H1 (cell line): ENCODE measurements at regions not wholly inside any gene's neighbourhood (a gene's known extent, or its start where the extent isn't known, plus 50 kb on each side); places are given as distances from the start of the nearest gene placed in this dataset.

Source experiments
- CTCF ChIA-PET: fragments of 300-600 bp; sonication (Branson Sonifier 250); formaldehyde crosslinking; loops from one replicate; lab custom pipeline; 2021; ENCODE audit not compliant: partially characterized antibody; lab: Charles Lee
- POLR2A ChIA-PET: fragments of 300-600 bp; sonication (Branson Sonifier 250); formaldehyde crosslinking; loops from one replicate; lab custom pipeline; 2021; ENCODE audit warnings: inconsistent platforms; ENCODE audit not compliant: partially characterized antibody; lab: Charles Lee
- DNase-seq, 2 experiments: peaks; one replicate each; pipeline versions ENCODE4 v3.0.0 to v3.0.0-alpha.2; 2010 to 2022; ENCODE audit warnings: low spot score in 2 of 2, low read depth in 1 of 2, mixed read lengths in 1 of 2
- FAIRE-seq: peaks from 2 replicates; lab custom pipeline; 2011; peaks lifted over from hg19 to GRCh38; lab: Jason Lieb, UNC
- H2AFZ ChIP-seq: 2 replicates; pipeline ENCODE4 v1.8.1; 2012; ENCODE audit warnings: low read length, inconsistent platforms
- H2AK5ac ChIP-seq: 2 replicates; pipeline ENCODE4 v1.6.1; 2013; ENCODE audit warnings: low read depth, low read length
- H2BK120ac ChIP-seq: replicated peaks from 2 replicates; pipeline ENCODE3; 2013; ENCODE audit warnings: low read depth, low read length, inconsistent platforms
- H2BK12ac ChIP-seq: 2 replicates; pipeline ENCODE4 v1.6.1; 2013; ENCODE audit warnings: low read depth, low read length
- H2BK15ac ChIP-seq: 2 replicates; pipeline ENCODE4 v1.6.1; 2013; ENCODE audit warnings: low read length
- H2BK20ac ChIP-seq: 2 replicates; pipeline ENCODE4 v1.6.1; 2013; ENCODE audit warnings: low read length
- H2BK5ac ChIP-seq: 2 replicates; pipeline ENCODE4 v1.6.1; 2013; ENCODE audit warnings: low read depth, low read length
- H3K14ac ChIP-seq: 2 replicates; pipeline ENCODE4 v1.6.1; 2013; ENCODE audit warnings: inconsistent platforms; ENCODE audit not compliant: insufficient read length
- H3K18ac ChIP-seq: 2 replicates; pipeline ENCODE4 v1.6.1; 2013; ENCODE audit warnings: low read length; ENCODE audit errors: extremely low read depth
- H3K23ac ChIP-seq: 2 replicates; pipeline ENCODE4 v1.6.1; 2013; ENCODE audit warnings: inconsistent platforms; ENCODE audit not compliant: insufficient read length
- H3K23me2 ChIP-seq: 2 replicates; pipeline ENCODE4 v1.6.1; 2013; ENCODE audit warnings: low read depth, low read length
- H3K27ac ChIP-seq: 2 replicates; pipeline ENCODE4 v1.6.1; 2011; ENCODE audit warnings: low read depth, low read length, inconsistent platforms
- H3K27me3 ChIP-seq, 4 experiments: replicated peaks in 1 of 4; 1 replicate in 1 of 4; 2 replicates in 3 of 4; pipeline versions ENCODE4 v1.6.1 to v1.8.1; 2011 to 2013; ENCODE audit warnings: low read length in 3 of 4, mild to moderate bottlenecking in 3 of 4, inconsistent platforms in 2 of 4, mixed read lengths in 2 of 4, moderate library complexity in 1 of 4; ENCODE audit not compliant: control insufficient read depth in 3 of 4, insufficient read depth in 3 of 4; ENCODE audit errors: extremely low read depth in 1 of 4
- H3K36me3 ChIP-seq, 4 experiments: 2 replicates each; pipeline versions ENCODE4 v1.6.1 to v1.8.1; 2011 to 2013; ENCODE audit warnings: mild to moderate bottlenecking in 4 of 4, low read length in 3 of 4, moderate library complexity in 2 of 4, control low read depth in 1 of 4, inconsistent platforms in 1 of 4; ENCODE audit not compliant: insufficient read depth in 4 of 4, control insufficient read depth in 2 of 4
- H3K4ac ChIP-seq: replicated peaks from 2 replicates; pipeline ENCODE3; 2013; ENCODE audit warnings: low read length, low read depth, mixed read lengths, inconsistent platforms; ENCODE audit not compliant: insufficient read length
- H3K4me1 ChIP-seq, 4 experiments: replicated peaks in 1 of 4; 1 replicate in 1 of 4; 2 replicates in 3 of 4; pipeline versions ENCODE4 v1.6.1 to v1.8.1; 2011 to 2013; ENCODE audit warnings: low read length in 3 of 4, inconsistent platforms in 2 of 4, mixed read lengths in 1 of 4; ENCODE audit not compliant: insufficient read depth in 4 of 4, control insufficient read depth in 3 of 4
- H3K4me2 ChIP-seq, 2 experiments: 2 replicates each; pipeline versions ENCODE4 v1.6.1 to v1.8.1; 2011 to 2013; ENCODE audit warnings: low read depth in 2 of 2, low read length in 2 of 2, control low read depth in 1 of 2, inconsistent platforms in 1 of 2, mild to moderate bottlenecking in 1 of 2; ENCODE audit not compliant: insufficient read depth in 1 of 2
- H3K4me3 ChIP-seq, 4 experiments: fragments of 200-600, 300-600 bp in 1 of 4; sonication (generic), shearing (Covaris generic), sonication (Bioruptor Twin) in 1 of 4; 2 replicates each; pipeline versions ENCODE4 v1.5.1 to v1.8.1; 2011 to 2016; ENCODE audit warnings: low read length in 4 of 4, low read depth in 3 of 4, control low read depth in 2 of 4, inconsistent platforms in 2 of 4, mild to moderate bottlenecking in 2 of 4, mixed read lengths in 1 of 4, moderate library complexity in 1 of 4; ENCODE audit not compliant: insufficient read depth in 2 of 4; ENCODE audit errors: extremely low read depth in 1 of 4
- H3K56ac ChIP-seq: replicated peaks from 2 replicates; pipeline ENCODE3; 2013; ENCODE audit warnings: low read depth, mild to moderate bottlenecking, mixed read lengths, low read length, inconsistent platforms; ENCODE audit not compliant: insufficient read length
- H3K79me1 ChIP-seq: 2 replicates; pipeline ENCODE4 v1.6.1; 2013; ENCODE audit warnings: low read depth, low read length, control low read depth
- H3K79me2 ChIP-seq, 2 experiments: 2 replicates each; pipeline versions ENCODE4 v1.6.1 to v1.8.1; 2012 to 2013; ENCODE audit warnings: low read length in 2 of 2, mild to moderate bottlenecking in 2 of 2, inconsistent platforms in 1 of 2; ENCODE audit not compliant: insufficient read depth in 2 of 2, control insufficient read depth in 1 of 2
- H3K9ac ChIP-seq, 4 experiments: replicated peaks in 1 of 4; 1 replicate in 1 of 4; 2 replicates in 3 of 4; pipeline versions ENCODE4 v1.6.1 to v1.8.1; 2011 to 2013; ENCODE audit warnings: low read depth in 3 of 4, low read length in 3 of 4, control low read depth in 2 of 4, mild to moderate bottlenecking in 2 of 4, moderate library complexity in 2 of 4, inconsistent platforms in 1 of 4; ENCODE audit errors: extremely low read depth in 1 of 4
- H3K9me3 ChIP-seq, 2 experiments: 2 replicates each; pipeline versions ENCODE4 v1.6.1 to v1.8.1; 2012 to 2013; ENCODE audit warnings: mild to moderate bottlenecking in 2 of 2, moderate library complexity in 2 of 2, control low read depth in 1 of 2, inconsistent platforms in 1 of 2, low read depth in 1 of 2, low read length in 1 of 2, mixed read lengths in 1 of 2; ENCODE audit not compliant: insufficient read depth in 2 of 2
- H4K20me1 ChIP-seq, 2 experiments: replicated peaks in 1 of 2; 2 replicates each; pipeline versions ENCODE3 to v1.8.1; 2011 to 2013; ENCODE audit warnings: inconsistent platforms in 2 of 2, low read length in 2 of 2, mild to moderate bottlenecking in 1 of 2; ENCODE audit not compliant: insufficient read depth in 2 of 2, control insufficient read depth in 1 of 2
- H4K5ac ChIP-seq: 2 replicates; pipeline ENCODE4 v1.6.1; 2013; ENCODE audit warnings: low read length, low read depth, mixed read lengths, inconsistent platforms; ENCODE audit not compliant: insufficient read length
- H4K8ac ChIP-seq: 2 replicates; pipeline ENCODE4 v1.8.0; 2013; ENCODE audit warnings: mild to moderate bottlenecking, moderate library complexity, low read length, inconsistent platforms; ENCODE audit not compliant: insufficient read depth; ENCODE audit errors: extremely low read depth
- H4K91ac ChIP-seq: replicated peaks from 2 replicates; pipeline ENCODE3; 2013; ENCODE audit warnings: low read length, mixed read lengths, inconsistent platforms; ENCODE audit not compliant: insufficient read length
- BACH1 ChIP-seq: IDR thresholded peaks from 2 replicates; pipeline ENCODE4 v1.6.1; 2012; ENCODE audit warnings: low read length, improper control_type of control experiment
- CBX8 ChIP-seq: fragments of 300-800, 300-1000 bp; sonication (generic); IDR thresholded peaks from 2 replicates; pipeline ENCODE4 v1.7.1; 2016; ENCODE audit warnings: low read depth, low read length, borderline replicate concordance
- CREB1 ChIP-seq: IDR thresholded peaks from 2 replicates; pipeline ENCODE4 v1.6.1; 2012; ENCODE audit warnings: inconsistent platforms
- EP300 ChIP-seq, 2 experiments: IDR thresholded peaks; 1 replicate in 1 of 2; 2 replicates in 1 of 2; pipeline ENCODE4 v1.6.1; 2011 to 2012; ENCODE audit warnings: low read depth in 2 of 2, low read length in 2 of 2, mild to moderate bottlenecking in 2 of 2, borderline replicate concordance in 1 of 2, inconsistent platforms in 1 of 2, moderate library complexity in 1 of 2
- KDM5A ChIP-seq: fragments of 200-600 bp; IDR thresholded peaks from 2 replicates; pipeline ENCODE4 v1.7.1; 2012; ENCODE audit warnings: mild to moderate bottlenecking, low read length, inconsistent platforms, mixed read lengths
- MAFK ChIP-seq: IDR thresholded peaks from 2 replicates; pipeline ENCODE4 v1.6.1; 2012; ENCODE audit warnings: low read depth, mild to moderate bottlenecking, improper control_type of control experiment, low read length
- RBBP5 ChIP-seq: IDR thresholded peaks from 2 replicates; pipeline ENCODE4 v1.7.1; 2012; ENCODE audit warnings: low read depth, mild to moderate bottlenecking, inconsistent platforms, low read length, moderate library complexity, borderline replicate concordance
- RFX5 ChIP-seq: IDR thresholded peaks from 2 replicates; pipeline ENCODE4 v1.6.1; 2011; ENCODE audit warnings: low read depth, low read length, improper control_type of control experiment, borderline replicate concordance
- RXRA ChIP-seq: IDR thresholded peaks from 2 replicates; pipeline ENCODE4 v1.6.1; 2011; ENCODE audit warnings: low read depth, mild to moderate bottlenecking, low read length, moderate library complexity; ENCODE audit not compliant: insufficient read depth
- SAP30 ChIP-seq: fragments of 300-600 bp; sonication (generic); IDR thresholded peaks from 2 replicates; pipeline ENCODE4 v1.7.1; 2012; ENCODE audit warnings: low read length, moderate library complexity, mild to moderate bottlenecking, inconsistent platforms; ENCODE audit not compliant: insufficient read depth, insufficient replicate concordance
- SUZ12 ChIP-seq: fragments of 200-600 bp; sonication (generic); IDR thresholded peaks from 2 replicates; pipeline ENCODE4 v1.6.1; 2012; ENCODE audit warnings: mild to moderate bottlenecking, inconsistent platforms, low read length, moderate library complexity, mixed read lengths
- WGBS, 2 experiments: shearing (Covaris generic) in 1 of 2; methylation state at CpG; one replicate each; pipeline versions ENCODE4 v1.1.6 to v1.1.7; 2013 to 2015; ENCODE audit warnings: low lambda C conversion rate in 2 of 2, mixed read lengths in 2 of 2, inconsistent platforms in 1 of 2, low coverage in 1 of 2, missing lambda C conversion rate in 1 of 2; ENCODE audit not compliant: insufficient replicate concordance in 2 of 2, insufficient coverage in 1 of 2, insufficient read length in 1 of 2; ENCODE audit errors: extremely low coverage in 1 of 2, missing lambda C conversion rate in 1 of 2; 5-methylcytosine and 5-hydroxymethylcytosine counted together

DNA sequence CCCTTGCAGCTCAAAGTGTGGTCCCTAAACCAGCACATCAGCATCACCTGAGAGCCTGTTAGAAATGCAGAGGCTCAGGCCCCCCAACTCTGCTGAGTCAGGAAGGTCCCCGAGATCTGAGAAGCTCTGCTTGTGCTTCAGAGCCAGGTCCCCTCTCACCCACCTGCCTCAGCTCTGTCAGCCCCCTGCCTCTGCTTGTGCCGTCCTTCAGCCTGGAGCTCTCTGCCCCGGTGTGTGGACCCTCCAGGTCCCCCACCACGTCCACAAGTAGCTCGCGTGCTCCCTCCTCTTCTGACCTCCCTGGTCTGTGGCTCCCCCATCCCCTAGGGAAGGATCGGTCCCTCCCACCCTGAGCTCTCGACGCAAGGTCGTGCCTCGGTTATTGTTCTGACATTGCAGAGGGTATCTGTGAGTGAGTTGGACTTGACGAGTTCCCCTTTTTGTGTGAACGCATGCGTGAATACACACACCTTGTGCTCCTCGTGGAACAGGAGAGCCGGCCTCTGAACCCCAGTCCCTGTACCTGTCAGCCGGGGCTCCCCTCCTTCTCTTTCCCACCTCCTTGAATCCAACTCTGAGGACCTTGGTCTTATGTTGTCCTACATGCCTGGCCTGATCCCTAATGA lies 75.5 kb upstream of the TAF1B start:
- H4K20me1 ChIP-seq: peaks cover 0 to 1% of the 10 kb centered on the region in 2 experiments
- no peaks in the 10 kb centered on the region for H3K9me3 ChIP-seq
- no peak overlapping the region for H3K56ac ChIP-seq
- 0 out of 2 replicates have a peak overlapping the region, but pooled peaks have one; percentile 15 for H2AFZ ChIP-seq
- H4K91ac ChIP-seq: no peak overlapping the region
- no peak for DNase-seq
- no peak for FAIRE-seq
- H3K18ac ChIP-seq: no peak overlapping the region
- no peak overlapping the region for H4K5ac ChIP-seq
- H4K8ac ChIP-seq: no peak overlapping the region
- POLR2A ChIA-PET: interaction anchor here (1.0 kb wide), 1 partner anchor 19 kb away, joined by 4 read pairs; no protein-coding TSS in a partner anchor
- H3K9ac ChIP-seq: no peak overlapping the region; a peak in 1 of 7 replicates
- peak overlapping the region; percentile 14; the same call in 1 of the 2 replicates for H2BK15ac ChIP-seq
- 0 out of 2 replicates have a peak overlapping the region, but pooled peaks have one; percentile 13 for H2BK5ac ChIP-seq
- peaks cover 0 to 29% (median 21%) of the 10 kb centered on the region in 4 experiments; a peak in 6 of 7 replicates for H3K4me1 ChIP-seq
- H3K79me2 ChIP-seq: no peaks in the 10 kb centered on the region
- H3K4me2 ChIP-seq: 0 out of 4 replicates have a peak overlapping the region, but pooled peaks of 1 of the 2 experiments have one; percentile 21
- 0 out of 2 replicates have a peak overlapping the region, but pooled peaks have one; percentile 63 for H2BK12ac ChIP-seq
- H2AK5ac ChIP-seq: 0 out of 2 replicates have a peak overlapping the region, but pooled peaks have one; percentile 60
- no peaks in the 10 kb centered on the region for H3K23me2 ChIP-seq
- no peaks in the 10 kb centered on the region for H3K36me3 ChIP-seq
- no peak overlapping the region for H2BK120ac ChIP-seq
- H3K27ac ChIP-seq: no peak overlapping the region
- H3K79me1 ChIP-seq: no peaks in the 10 kb centered on the region
- no peak overlapping the region for H3K14ac ChIP-seq
- no peak overlapping the region for H3K23ac ChIP-seq
- H3K27me3 ChIP-seq: peaks cover 0 to 2% (median under 1%) of the 10 kb centered on the region in 4 experiments; a peak in 1 of 7 replicates
- CTCF ChIA-PET: interaction anchor here (0.6 to 6.1 kb wide), 23 partner anchors 8 to 1346 kb away, joined by 3 to 103 read pairs (median 5); partner anchors contain the start of gene TAF1B
- H2BK20ac ChIP-seq: no peak overlapping the region
- 82% methylated on average over 17 of the region's 17 CpGs; no CpG with 5 or more reads in 1 of the 2 experiments for WGBS, 2 experiments
- no peak overlapping the region for H3K4ac ChIP-seq
- no peak overlapping the region for H3K4me3 ChIP-seq
- no peak for TF ChIP-seq BACH1
- TF ChIP-seq CBX8: no peak
- no peak for TF ChIP-seq KDM5A
- no peak for TF ChIP-seq SUZ12
- no peak for TF ChIP-seq RFX5
- no peak for TF ChIP-seq CREB1
- no peak for TF ChIP-seq SAP30
- no peak for TF ChIP-seq RXRA
- TF ChIP-seq MAFK: no peak; the same call in 1 of the 2 replicates
- no peak for TF ChIP-seq RBBP5
- no peak for TF ChIP-seq EP300 (IDR thresholded peaks at IDR 0.05; ENCODE audit: borderline replicate concordance in 1 of 2, low read depth in 2 of 2, low read length in 2 of 2)
